Fibroblast of pulmonary artery (primary cell): ENCODE measurements at regions not wholly inside any gene's neighbourhood (a gene's known extent, or its start where the extent isn't known, plus 50 kb on each side); places are given as distances from the start of the nearest gene placed in this dataset.

Source experiments
- DNase-seq: peaks from one replicate; pipeline ENCODE4 v3.0.0-alpha.2; 2010; ENCODE audit warnings: low read depth
- H3K4me3 ChIP-seq: replicated peaks from 2 replicates; pipeline ENCODE4 v1.5.1; 2011; ENCODE audit warnings: low read depth, mild to moderate bottlenecking, control low read depth, low read length, moderate library complexity
- CTCF ChIP-seq: IDR thresholded peaks from 2 replicates; pipeline ENCODE4 v1.5.1; 2011; ENCODE audit warnings: mild to moderate bottlenecking, control low read depth, low read length, inconsistent platforms; ENCODE audit errors: missing control alignments

DNA sequence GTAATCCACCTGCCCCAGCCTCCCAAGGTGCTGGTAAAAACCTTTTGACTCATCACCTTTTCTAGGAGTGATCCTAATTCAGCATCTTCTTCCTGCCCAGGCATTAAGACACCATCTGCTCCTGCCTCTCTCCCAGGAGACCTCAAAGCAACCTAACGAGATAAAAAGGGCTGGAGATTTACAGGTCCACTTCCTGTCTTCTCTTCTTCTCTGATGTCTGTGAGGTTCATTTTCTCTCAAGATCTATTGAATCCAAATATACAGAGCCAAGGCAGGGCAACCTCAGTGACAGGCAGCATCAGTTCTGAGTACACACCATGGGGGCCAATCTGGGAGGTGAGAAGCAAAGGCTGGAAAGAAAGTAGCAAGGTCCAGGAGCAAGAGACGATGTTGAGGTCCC is 219.4 kb downstream of the SETD4 start:
- no peak for DNase-seq
- no peak overlapping the region for H3K4me3 ChIP-seq
- no peak for TF ChIP-seq CTCF

- peak; percentile 94 for DNase-seq
- peak; percentile 94 for TF ChIP-seq CTCF
- H3K4me3 ChIP-seq = no peak overlapping the region
Observed at GRCh38 chr21:35840197-35840799, 220.0 kb downstream of the SETD4 start.

- no peak for TF ChIP-seq CTCF
- H3K4me3 ChIP-seq = no peak overlapping the region
- DNase-seq = no peak
Observed at GRCh38 chr21:35838987-35839763, 221.2 kb downstream of the SETD4 start.

- no peak for DNase-seq
- no peak overlapping the region for H3K4me3 ChIP-seq
- TF ChIP-seq CTCF = no peak
Observed at GRCh38 chr21:35838350-35838749, 222.0 kb downstream of the SETD4 start.

DNA sequence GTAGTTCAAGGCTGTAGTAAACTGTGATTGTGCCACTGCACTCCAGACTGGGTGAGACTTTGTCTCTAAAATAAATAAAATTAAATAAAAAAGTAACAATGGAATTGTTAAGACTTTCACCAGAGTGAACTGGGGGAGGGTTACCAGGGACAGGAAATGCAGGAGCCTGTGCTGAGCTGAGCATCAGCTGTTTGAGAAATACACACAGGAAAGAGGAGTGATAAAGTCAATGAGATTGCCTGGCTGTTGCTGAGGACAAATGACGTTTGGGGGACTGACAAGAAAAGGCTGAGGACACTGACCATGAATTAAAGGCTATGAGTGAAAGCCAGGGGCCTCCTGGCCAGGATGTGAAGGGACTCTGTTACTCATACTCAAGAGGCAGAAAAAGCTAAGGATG is 226.3 kb downstream of the SETD4 start:
- DNase-seq = peak; percentile 51
- H3K4me3 ChIP-seq = no peak overlapping the region
- no peak for TF ChIP-seq CTCF

DNA sequence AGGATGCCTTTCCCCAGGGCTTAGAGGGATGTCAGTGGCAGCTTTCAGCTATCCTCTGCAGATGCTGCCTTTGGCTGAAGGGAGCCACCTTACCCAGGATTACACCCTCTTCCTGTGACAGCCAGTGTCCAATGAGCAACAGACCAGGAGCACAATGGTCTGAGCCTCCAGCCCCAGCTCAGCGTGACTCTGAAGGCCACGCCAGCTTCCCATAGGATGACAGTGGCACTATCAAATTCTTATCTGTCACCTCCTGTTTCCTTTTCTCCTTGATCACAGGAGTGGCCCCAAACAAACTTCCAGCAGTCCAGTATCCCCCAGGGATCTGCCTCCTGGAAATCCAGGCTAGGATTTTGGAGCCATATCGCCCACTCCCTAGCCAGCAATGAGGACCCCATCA is 226.9 kb downstream of the SETD4 start:
- no peak for DNase-seq
- no peak overlapping the region for H3K4me3 ChIP-seq
- no peak for TF ChIP-seq CTCF

- DNase-seq = no peak
- TF ChIP-seq CTCF = no peak
- no peak overlapping the region for H3K4me3 ChIP-seq
Observed at GRCh38 chr21:35831230-35831629, 229.1 kb downstream of the SETD4 start.
